SH-SY5Y (cell line): ENCODE measurements at regions not wholly inside any gene's neighbourhood (a gene's known extent, or its start where the extent isn't known, plus 50 kb on each side); places are given as distances from the start of the nearest gene placed in this dataset.

Experiments used
- GATA2 ChIP-seq: IDR thresholded peaks from 2 replicates; pipeline ENCODE4 v1.6.1; 2011; ENCODE audit warnings: mild to moderate bottlenecking, low read depth, low read length
- GATA3 ChIP-seq: IDR thresholded peaks from 2 replicates; pipeline ENCODE4 v1.6.1; 2011; ENCODE audit warnings: low read depth, mild to moderate bottlenecking, low read length, moderate library complexity

DNA sequence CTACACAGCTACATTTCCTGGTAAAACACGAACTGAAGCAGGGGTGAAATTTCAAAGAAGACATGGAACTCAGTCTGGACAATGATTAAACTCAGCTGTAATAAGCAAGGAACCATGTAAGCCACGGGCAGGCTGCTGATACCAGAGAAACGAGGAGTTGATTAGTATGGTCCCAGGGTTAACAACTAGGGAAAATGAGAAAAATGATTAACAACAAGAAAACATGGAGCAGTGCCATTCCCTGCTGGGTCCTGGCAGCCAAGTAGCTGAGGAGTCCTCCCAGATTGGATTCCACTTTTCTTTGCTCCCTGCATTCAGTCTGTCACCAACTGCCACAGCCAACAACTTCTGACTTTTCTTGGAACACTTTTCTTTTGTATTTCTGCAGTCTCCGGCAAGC is 517.0 kb upstream of the KLHL29 start:
- TF ChIP-seq GATA3 = no peak
- TF ChIP-seq GATA2 = no peak
